ENCODE measurements at regions not wholly inside any gene's neighbourhood (a gene's known extent, or its start where the extent isn't known, plus 50 kb on each side); places are given as distances from the start of the nearest gene placed in this dataset.

- intact Hi-C loops (cut with DNase I) = no loop called here
- DNase-seq (ENCODE audit: low spot score) = no peak
These were observed 737.9 kb downstream of the MECOM start for GRCh38 chr3:168925568-168925967.

DNA sequence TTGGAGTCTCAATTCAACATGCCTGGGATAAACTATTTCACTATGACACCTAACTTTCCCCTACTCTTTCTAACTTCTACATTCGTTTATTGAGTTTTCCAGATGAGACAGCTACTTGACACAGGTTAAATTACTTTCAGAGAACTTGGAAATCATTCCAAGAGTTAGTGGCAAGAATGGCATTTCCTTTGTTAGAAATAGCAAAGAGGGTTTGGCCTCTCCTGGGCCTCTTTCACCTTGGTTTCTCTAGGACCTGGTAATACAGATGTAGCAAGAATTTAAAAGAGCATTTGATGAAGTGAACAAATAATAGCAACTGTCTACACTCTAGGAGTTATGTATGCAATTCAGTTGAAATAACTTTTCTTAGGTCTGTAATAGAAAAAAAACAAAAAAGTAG is 748.9 kb downstream of the MECOM start:
- no peak for DNase-seq (ENCODE audit: low spot score)
- intact Hi-C loops (cut with DNase I) = no loop called here

DNA sequence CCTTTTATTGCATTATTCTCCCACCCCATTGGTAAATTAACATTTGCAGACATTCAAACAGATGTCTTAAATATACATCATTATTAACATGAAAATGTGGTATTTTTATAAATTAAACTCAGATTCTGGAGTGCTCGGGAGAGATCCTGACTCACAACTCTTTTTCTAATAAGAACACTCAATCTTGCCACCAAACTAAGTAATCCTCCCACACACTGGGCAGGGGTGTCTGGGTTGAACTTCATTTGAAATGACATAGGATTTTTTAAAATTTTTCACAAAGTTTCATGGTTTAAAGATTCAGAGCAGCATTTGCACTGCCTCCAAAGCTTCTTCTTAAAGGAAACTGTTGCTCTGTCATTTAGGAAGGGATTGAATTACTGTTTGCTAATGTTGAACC is 754.3 kb downstream of the MECOM start:
- no peak for DNase-seq (ENCODE audit: low spot score)
- intact Hi-C loops (cut with DNase I) = no loop called here

DNA sequence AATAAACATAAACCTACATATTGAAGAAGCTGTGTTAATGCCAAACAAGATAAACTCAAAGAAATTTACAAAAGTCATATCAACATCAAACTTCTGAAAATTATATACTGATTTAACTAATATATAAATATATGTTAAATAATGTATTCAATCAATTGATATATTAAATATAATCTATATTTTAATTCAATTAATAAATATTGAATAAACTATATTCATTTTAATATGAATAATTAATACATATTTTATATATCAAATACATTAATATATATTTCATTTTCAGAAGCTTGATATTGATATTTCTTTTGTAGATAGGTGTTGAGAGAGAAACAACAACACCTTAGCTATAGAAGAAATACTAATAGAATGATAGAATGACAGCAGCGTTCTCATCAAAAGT is 768.1 kb downstream of the MECOM start:
- intact Hi-C loops (cut with DNase I) = no loop called here
- DNase-seq (ENCODE audit: low spot score) = no peak

GRCh38 chr3:168894214-168894613 is 769.3 kb downstream of the MECOM start:
- DNase-seq (ENCODE audit: low spot score) = no peak
- intact Hi-C loops (cut with DNase I) = no loop called here

GRCh38 chr3:168889666-168890065 is 773.8 kb downstream of the MECOM start:
- intact Hi-C loops (cut with DNase I) = no loop called here
- DNase-seq (ENCODE audit: low spot score) = no peak

DNA sequence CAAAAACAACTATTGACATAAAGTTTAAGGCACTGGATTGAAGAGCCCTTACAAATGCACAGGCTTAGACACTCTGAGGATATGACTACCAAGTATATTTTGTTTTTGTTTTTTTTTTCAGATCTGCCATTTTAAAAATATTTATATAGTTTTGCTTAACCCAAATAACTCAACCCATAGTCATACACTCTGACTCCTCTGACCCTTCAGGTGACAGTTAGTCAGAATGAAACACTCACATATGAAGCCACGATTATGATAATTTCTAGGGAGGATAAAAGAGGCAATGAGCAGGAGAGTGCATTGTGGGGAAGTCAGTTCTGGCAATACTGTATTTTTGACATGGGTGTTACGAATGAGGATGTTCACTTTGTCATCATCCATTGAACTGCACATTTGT is 774.7 kb downstream of the MECOM start:
- DNase-seq (ENCODE audit: low spot score) = no peak
- intact Hi-C loops (cut with DNase I) = no loop called here

DNA sequence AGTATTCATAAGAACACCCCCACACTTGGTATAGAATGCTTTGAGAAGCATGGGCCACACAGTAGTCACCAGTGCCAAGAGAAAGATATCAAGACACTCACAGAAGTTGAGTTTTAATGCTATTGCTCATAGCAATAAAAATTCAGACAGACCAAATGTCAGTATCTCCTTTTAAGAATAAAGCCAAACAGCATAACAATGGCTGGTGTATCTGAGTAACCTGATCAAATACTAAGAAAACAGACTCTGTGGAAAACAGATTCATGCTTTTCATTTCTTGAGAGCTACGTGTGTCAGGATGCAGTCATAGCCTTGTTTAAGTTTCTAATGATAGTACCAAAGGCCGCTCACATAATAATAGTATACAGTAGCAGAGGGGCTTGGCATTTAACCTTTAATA is 778.5 kb downstream of the MECOM start:
- intact Hi-C loops (cut with DNase I) = no loop called here
- DNase-seq (ENCODE audit: low spot score) = no peak

DNA sequence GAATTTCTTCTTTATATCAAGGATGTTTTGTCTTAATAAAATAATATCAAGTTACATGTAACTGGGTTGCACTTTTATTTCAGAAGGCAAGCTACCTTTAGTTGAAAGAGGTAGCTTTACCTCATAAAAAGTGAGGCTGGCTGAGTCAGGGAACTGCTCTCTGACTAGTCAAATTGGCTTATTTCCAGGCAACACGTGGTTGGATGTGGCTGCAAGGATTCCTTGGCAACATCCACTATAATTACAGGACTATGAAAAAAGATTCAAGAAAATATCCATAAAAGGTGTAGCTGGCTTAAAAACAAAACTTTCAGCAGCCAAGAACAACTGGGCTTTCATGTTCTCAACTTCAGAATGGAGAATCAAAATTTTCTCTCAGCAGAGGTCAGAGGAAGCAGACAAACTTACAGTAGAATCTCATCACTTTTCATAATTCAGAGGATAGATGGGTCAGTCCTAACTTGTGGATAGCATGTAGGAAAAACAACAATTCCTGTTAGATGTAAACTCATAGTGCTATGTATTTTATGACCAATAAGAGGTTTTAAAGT is 779.1 kb downstream of the MECOM start:
- intact Hi-C loops (cut with DNase I) = no loop called here
- DNase-seq (ENCODE audit: low spot score) = no peak

- intact Hi-C loops (cut with DNase I) = no loop called here
- DNase-seq (ENCODE audit: low spot score) = no peak
These were observed 780.4 kb downstream of the MECOM start for GRCh38 chr3:168883145-168883544.

DNA sequence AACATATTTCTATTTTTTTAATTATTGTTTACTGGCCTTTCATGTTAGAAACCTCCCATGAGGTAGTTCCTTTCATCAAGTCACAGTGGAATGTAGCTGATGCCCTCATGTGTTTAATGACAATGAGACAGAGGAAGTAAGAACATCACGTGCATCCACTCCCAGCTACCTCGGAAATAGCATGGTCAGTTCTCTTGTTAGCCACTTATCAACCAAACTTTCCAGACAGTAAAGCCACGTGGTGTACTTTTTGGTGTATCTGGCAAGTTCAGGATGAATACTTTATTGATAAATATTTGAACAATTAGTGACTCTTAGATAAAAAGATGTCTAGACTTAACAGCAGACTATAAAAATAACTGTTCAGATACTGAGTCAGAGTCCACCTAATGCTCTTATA is 781.7 kb downstream of the MECOM start:
- intact Hi-C loops (cut with DNase I) = no loop called here
- no peak for DNase-seq (ENCODE audit: low spot score)

DNA sequence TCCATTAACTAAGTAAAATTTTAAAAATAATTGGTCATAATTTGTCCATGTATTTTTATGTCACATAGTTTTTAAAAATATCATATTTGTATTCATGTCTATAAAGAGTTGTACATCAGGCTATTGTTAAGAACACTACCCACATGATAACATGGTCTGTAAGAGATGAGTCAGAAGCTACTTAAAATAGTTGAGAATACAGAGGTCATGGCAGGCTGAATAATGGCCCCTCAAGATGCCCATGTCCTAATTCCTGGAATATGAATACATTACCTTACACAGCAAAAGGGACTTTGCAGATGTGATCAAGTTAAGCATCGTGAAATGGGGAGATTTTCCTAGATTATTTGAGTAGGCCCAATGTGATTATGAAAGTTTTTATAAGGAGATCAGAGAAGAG is 782.9 kb upstream of the GOLIM4 start:
- intact Hi-C loops (cut with DNase I) = no loop called here
- no peak for DNase-seq (ENCODE audit: low spot score)

- DNase-seq (ENCODE audit: low spot score) = no peak
- intact Hi-C loops (cut with DNase I) = no loop called here
These were observed 782.2 kb upstream of the GOLIM4 start for GRCh38 chr3:168877899-168878298.

- DNase-seq (ENCODE audit: low spot score) = no peak
- intact Hi-C loops (cut with DNase I) = no loop called here
These were observed 780.8 kb upstream of the GOLIM4 start for GRCh38 chr3:168876346-168877035.

- intact Hi-C loops (cut with DNase I) = no loop called here
- no peak for DNase-seq (ENCODE audit: low spot score)
These were observed 777.1 kb upstream of the GOLIM4 start for GRCh38 chr3:168872826-168873225.

GRCh38 chr3:168870892-168871291 is 775.2 kb upstream of the GOLIM4 start:
- DNase-seq (ENCODE audit: low spot score) = no peak
- intact Hi-C loops (cut with DNase I) = no loop called here

GRCh38 chr3:168865022-168865551 is 769.4 kb upstream of the GOLIM4 start:
- intact Hi-C loops (cut with DNase I) = no loop called here
- DNase-seq (ENCODE audit: low spot score) = no peak

GRCh38 chr3:168864107-168865021 is 768.6 kb upstream of the GOLIM4 start:
- no peak for DNase-seq (ENCODE audit: low spot score)
- intact Hi-C loops (cut with DNase I) = no loop called here

DNA sequence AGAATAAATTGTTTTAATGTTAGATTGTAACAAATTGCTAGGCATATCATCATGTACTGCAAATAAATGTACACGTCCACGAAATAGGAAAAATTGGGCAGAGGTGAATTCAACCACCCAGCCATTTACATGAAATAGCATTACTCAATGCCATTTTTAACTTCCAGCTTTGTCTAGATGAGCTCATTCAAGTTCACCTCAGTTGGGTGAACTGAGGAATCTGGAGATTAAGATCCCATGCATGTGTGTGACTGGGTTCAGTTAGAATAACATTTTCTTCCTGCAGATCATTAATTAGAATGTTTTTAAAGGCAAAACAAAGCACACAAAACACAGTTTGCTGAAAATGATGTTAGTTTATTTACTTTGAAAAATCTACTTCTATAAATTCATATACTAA is 767.8 kb upstream of the GOLIM4 start:
- intact Hi-C loops (cut with DNase I) = no loop called here

DNA sequence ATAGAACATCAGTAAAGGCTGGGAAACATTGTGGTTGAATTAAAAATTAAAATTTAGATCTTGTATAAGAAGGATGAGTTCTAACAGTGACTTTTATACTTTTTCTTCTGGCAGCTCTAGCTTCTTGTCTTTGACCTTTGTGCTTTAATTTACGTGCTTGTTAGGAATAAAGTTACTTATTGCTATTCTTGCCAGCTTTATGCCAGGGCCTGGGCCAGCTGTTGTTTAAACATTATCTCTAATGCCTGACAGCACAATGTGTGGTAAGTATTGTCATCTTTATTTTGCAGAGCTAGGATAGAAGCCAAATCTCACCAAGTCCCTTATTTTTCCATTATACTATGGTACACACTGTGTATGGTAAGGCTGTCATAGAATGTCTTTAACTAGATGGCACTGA is 766.7 kb upstream of the GOLIM4 start:
- no peak for DNase-seq (ENCODE audit: low spot score)
- intact Hi-C loops (cut with DNase I) = no loop called here

More for the DNA sequence above, 767.8 kb upstream of the GOLIM4 start:
- DNase-seq (ENCODE audit: low spot score) = no peak
